HT-29 (cell line): ENCODE measurements at regions not wholly inside any gene's neighbourhood (a gene's known extent, or its start where the extent isn't known, plus 50 kb on each side); places are given as distances from the start of the nearest gene placed in this dataset.

ENCODE experiments used
- DNase-seq: peaks from one replicate; pipeline ENCODE4 v3.0.0-alpha.2; 2015; ENCODE audit warnings: low spot score

DNA sequence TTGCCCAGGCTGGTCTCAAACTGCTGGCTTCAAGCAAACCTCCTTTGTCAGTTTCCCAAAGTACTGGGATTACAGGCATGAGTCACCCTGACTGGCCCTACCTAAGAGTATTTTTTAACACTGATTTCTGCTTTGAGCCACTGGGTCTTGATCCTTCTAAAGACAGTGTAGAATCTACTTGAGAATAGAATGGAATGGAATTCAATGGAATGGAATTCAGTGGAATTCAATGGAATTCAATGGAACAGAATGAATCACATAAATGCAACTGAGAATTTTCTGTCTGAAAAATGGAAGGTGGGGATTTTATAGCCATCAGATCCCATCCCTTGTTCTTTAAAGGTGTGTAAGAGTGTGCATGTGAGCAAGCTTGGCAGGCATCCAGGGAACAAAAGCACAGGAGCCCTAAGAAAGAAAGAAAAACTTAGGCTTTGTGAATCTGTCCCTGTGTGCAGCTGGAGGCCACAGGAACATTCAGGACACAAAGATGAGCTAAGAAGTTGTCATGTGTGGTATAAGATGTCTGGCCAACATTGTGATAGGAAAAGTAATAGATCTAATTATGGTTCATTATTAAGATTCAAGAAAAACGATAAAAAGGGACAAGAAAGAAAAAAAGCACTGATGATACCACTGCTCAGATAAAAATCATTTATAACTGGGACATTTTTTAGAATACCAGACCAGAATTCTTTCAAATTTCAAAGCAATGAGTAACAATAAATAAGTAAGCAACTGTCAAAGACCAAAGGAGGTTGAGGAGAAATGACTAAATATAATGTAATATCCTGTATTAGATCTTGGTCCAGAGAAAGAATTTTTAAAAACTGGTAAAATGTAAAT, 681.0 kb upstream of the GJE1 start:
- no peak for DNase-seq

DNA sequence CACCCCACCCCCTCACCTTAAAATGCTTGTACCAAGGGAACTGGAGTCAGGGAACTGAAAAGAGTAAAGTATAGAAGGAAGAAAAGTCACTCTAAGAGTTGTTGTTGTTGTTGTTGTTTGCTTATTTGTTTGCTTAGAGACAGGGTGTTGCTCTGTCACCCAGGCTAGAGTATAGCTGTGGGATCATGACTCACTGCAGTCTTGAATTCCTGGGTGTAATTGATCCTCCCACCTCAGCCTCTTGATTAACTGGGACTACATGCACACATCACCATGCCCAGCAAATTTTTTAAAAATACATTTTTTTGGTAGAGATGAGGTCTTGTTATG, 681.6 kb upstream of the GJE1 start:
- DNase-seq = no peak

DNA sequence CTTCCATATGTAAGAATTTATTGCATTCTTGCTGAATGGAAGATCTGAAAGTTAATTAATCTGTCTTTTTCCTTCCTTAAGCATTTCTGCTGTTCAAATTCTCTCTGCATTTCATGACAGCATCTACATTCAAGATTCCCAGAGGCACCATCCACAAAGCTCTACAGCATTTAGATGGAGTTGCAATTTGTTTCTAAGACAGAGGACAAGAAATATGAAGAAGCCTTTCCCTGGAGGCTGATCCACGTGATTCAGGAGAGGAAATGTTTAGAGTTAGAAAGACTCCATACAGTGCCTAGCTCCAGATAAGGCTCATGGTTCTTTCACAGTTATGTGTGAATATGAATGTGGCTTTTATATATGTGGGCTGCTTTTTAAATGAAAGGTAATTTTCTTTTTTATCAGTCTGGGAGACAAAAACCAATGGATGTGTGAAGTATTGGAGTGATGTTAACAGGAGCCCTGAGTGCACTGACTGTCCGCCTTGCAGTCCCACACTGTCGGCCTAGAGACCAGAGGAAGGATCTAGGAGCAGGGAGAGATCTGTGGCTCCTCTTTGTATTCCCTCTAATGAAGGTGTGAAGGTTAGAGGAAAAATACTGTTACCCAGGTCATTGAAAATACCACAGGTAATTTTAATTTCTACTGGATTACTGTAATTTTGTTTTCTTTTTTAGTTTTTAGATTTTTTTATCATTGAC, 686.6 kb upstream of the GJE1 start:
- no peak for DNase-seq

DNA sequence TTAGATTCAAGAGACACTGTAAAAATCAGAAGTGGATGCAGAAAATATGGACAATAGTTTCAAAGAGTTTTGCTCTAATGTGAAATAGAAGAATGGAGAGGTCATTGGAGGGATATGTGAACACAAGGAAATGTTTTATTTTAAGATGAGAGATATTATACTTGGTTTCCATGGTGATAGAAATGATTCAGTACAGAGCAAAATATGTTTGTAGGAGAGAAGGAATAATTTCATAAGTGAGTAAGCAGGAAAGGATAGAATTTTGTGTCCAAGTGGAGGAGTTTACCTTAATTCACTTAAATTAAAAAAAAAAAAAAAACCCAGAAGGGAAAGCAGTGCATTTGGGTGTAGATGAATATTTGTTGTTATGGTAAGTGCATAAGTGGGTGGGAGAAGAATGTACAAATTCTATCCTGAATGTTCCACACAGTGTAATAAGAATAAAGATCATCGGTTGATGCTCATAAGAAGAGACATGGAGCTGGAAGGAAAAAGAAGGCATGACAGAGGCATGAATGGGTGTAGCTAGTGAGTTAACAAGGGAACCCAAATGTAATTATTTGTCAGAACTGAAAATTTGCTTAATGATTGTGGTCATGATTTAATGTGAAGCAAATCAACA, 688.9 kb upstream of the GJE1 start:
- DNase-seq = no peak

DNA sequence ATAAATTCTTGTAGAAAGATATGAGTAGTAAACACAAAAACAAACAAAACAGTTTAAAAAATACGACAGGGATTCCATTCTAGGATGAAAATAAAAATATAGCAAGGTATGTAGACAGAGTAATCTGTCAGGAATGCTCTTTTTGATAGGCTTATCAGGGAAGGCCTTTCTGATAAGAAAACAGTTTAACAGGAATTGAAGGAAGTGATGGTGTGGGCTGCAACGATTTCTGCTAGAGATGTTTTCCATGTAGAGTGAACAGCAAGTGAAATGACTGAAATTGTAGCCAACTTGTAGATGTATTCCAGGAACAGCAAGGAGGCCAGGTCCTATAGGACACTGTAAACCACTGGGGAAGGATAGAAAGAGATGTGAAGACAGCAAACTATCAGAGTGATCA, 689.7 kb upstream of the GJE1 start:
- DNase-seq = no peak

DNA sequence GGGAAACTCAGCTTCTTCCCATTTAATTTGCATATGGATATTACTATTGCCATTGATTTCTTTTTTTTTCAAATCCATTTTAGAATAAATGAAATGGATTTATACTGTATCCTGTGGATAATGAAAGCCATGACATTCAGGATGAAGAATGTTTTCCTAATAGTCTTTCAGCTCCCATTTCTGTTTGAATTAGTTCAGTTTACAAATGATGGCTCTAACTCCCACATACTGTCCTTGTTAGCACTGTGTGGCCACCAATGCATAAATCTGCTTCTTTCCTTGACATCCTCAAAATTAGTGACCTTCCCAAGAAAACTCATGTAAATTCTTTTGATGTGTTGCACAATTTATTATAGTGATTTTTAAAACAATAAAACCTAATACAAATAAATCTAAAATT, 693.2 kb upstream of the GJE1 start:
- DNase-seq = no peak

DNA sequence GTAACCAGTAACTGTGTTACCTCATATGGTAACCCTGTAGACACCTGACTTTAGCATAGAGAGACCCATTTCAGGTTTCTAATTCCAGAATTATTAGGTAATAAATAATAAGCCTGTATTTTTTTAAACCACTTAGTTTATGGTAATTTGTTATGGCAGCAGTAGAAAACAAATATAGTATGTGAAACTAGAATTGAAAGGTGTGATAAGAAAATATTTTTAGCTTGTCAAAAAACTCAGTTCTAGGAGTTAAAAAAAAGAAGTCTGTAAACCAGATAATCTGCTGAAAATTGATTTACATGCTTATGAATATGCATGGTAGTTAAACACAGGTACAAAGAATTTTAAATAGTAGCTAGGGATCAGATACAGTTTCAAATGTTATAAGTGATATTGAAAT, 695.0 kb upstream of the GJE1 start:
- DNase-seq = no peak

DNA sequence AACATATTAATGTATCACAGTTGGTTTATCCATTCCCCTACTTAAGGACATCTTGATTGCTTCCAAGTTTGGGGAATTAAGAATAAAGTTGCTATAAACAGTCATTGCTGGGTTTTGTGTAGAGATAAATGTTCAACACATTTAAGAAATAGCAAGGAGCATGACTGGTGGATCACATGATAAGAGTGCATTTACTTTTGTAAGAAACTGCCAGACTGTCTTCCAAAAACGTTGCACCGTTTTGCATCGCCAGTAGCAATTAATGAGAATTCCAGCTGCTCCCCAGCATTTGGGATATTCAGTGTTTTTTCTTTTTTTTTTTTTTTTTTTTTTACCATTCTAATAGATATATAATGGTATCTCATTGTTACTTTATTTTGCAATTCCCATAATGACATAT, 695.7 kb upstream of the GJE1 start:
- no peak for DNase-seq

DNA sequence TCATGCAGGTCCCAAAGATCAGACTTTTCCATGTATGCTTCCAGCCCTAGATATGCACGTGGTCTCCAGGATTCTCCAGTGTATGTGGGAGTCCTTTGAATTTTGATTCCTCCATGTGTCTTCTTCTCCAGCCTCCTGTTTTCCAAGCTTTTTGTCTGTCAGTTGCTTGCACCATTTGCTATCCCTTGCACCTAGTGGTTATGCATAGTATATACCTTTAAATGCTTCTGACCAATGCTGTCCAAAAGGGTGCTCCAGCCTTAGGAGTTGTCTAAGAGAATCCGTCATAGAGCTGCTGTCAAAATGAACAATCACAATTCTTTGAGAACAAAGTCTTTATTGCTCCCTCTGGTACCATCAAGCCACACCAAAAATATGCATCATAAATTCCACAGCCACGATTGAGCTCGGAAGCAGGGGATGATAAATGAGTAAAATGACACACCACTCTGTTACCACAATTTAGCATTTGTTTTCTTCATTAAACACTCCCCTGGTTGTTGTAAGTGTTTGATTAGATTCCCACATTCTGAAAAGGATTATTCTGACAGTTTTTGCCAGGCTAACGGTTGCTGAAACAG, 706.2 kb upstream of the GJE1 start:
- no peak for DNase-seq

DNA sequence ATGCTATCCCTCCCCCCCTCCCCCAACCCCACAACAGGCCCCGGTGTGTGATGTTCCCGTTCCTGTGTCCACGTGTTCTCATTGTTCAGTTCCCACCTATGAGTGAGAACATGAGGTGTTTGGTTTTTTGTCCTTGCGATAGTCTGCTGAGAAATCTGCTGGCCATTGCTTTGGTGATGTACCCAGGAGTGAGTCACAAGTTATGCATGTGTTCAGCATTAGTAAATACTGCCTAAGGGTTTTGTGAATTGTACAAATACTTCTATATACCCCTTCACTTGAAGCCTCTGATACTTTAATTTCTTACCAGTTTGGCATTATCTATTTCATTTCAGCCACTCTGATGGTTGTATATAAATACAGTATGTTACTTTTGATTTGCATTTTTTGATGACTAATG, 711.3 kb upstream of the GJE1 start:
- DNase-seq = no peak

DNA sequence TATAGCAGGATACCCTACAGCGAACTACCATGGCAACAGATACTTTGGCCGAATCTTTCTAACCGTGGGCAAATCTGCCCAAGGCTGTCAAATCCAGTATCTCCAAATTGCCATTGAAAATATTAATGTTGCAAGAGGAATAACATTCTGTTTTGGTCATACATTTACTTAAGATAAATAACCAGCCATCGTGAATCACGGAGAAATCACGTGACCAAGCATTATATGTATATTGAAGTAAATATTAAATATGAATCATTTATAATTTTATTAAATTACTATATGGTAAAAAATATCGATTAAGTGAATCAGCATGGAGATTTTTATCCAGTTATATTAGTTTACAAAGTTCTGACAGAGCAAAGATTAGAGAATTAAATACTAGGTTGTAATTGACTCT, 714.6 kb upstream of the GJE1 start:
- DNase-seq = no peak

DNA sequence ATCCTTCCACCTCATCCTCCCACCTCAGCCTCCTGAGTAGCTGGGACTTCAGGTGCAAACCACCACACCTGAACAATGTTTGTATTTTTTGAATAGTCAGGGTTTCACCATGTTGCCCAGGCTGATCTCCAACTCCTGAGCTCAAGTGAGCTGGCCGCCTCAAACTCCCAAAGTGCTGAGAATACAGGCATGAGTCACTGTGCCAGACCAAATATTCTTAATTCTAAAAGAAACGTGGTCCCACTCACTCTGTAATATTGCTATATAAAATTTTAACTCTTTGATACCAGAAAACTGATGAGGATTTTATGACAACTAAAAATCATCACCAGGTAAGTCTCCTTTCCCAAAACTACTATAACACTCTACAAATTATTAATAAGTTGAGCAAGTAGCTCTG, 716.8 kb upstream of the GJE1 start:
- DNase-seq = no peak

DNA sequence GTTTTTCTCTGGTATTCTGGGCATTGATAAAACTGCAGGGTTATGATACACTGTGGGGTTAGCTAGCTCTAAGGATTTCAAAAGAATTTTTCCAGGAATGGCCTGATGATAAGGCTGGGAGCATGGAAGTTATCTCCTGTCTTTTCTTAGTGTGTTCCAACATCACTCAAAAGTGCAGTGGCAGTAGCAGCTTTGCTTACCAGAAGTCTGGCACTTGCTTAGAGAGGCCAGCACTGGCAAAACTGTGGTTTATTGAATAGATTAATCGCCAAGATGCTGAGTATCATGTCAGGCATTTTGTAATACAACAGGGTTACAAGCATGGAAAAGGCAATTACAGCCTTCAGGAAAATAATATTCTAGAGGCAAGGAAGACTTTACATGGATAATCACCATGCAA, 719.5 kb upstream of the GJE1 start:
- no peak for DNase-seq

DNA sequence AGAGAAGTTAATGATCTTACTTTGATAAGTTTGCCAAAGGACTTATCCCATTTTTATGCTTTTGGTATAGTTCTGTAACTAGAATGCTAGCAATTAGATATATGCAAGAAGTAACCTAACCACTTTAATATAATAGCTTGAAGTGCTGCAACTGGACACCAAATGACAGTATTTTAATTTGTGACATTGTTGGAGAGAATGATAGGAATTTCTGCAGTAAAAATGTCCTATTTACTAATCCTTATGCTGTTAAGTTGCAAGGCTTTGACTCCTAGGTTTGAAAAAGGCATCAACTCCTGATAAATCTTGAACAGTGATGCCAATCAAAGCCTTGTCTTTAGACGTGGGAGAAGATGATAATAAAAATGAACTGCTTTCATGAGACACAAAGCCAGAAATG, 726.0 kb upstream of the GJE1 start:
- no peak for DNase-seq

DNA sequence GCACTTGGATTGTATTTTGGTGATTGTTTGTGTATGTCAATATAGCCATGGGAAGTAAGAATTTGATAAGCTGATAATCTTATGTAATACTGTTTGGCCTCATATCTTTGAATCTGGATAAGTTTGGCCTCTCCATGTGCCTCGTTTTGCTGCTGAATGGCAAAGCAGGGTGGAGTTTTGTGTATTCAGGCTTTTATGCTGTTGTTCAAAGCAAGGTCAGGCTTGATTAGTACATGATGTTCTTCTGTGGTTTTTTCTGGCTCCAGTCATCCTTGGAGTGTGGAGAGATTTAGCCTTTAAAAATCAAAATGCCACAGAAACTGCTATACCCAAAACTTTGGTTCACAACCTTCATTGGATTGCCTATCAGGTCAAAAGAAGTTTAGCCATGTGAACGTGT, 728.9 kb upstream of the GJE1 start:
- peak; percentile 52 for DNase-seq

DNA sequence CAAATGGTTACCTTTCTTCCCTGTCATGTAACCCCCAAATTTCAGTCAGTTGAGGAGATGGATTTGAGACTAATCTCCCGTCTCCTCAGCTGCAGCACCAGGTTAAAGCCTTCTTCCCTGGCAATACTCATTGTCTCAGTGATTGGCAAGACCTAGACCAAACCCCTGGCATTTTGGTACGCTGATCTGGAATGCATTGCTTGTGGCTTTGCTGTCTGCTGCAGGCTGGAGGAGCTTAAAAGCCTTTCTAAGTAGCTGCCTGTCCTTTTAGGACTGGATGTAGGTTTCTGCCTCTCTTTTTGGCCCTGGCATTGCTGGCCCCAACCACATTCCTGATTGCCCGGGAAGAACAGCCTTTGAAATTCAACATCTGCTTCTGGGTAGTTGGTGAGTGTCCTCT, 729.6 kb upstream of the GJE1 start:
- no peak for DNase-seq

DNA sequence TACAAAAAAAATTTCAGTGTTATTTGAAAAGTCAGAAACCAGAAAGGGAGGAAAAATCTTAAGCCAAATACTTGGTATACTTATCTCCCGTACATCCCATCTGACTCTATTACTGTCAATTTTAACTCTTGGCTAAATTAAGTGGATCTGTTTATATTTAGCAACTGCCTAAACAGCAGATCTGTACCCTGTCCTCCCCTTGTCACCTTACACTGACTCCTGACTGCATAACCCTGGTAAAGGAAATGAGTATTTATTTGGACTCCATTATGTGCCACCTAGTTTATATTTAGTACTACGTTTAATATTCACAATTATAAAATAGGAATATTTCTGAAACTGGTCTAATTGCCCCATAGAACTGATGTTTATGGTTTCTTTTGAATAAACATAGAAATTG, 730.2 kb upstream of the GJE1 start:
- no peak for DNase-seq

DNA sequence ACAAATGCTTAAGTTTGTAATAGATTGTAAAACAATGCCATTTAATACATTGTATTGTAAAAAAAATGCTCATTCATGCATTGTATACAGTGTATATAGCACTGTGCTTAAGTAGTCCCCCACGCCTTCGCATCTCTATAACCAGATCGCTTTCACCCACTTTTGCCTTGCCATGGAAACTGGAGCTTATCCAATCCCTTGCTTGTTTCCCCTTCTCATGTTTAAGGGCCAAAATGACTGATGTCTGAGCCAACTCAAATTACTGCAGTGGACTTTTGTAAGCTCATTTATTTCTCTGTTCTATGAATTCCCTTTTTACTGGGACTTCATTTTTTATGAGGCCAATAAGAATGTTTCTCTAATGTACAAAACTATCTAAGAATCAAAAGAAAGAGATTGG, 730.9 kb upstream of the GJE1 start:
- no peak for DNase-seq

DNA sequence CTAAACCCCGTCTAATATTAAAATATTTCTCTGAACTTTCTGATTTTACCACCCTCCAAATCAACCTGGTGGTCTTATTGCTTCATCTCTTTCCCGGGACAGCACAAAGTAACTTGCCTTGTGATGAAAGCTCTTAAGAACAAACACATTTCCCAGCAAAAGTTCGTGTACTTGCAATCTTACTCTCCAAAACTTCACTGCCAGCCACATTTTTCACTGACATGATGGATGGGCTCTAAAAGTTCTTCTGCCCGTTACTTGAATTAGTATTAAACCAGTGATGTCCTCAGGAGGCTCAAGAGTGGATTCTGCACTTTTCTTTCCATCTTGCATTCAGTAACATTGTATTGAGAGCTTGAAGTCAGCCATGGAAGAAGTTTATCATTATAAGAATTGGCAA, 731.6 kb upstream of the GJE1 start:
- DNase-seq = no peak

DNA sequence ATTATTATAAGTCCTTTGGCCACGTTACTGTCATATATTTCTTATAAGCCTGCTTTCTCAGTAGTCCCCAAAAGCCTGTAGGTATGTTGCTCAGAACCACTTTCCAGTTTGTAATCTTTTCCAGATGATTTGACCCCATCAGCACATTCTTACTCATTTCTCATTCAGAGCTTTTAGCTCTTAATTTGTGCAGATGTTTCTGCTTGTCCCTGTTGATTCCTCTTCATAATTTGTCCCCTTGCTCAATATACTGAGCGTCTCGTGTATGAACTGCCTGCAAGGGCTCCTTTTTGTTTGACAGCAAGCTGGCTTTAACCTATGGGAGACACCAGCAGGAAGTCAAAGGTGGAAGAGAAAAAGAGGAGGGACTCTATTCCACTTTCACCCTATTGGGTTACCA, 733.8 kb upstream of the GJE1 start:
- DNase-seq = no peak

DNA sequence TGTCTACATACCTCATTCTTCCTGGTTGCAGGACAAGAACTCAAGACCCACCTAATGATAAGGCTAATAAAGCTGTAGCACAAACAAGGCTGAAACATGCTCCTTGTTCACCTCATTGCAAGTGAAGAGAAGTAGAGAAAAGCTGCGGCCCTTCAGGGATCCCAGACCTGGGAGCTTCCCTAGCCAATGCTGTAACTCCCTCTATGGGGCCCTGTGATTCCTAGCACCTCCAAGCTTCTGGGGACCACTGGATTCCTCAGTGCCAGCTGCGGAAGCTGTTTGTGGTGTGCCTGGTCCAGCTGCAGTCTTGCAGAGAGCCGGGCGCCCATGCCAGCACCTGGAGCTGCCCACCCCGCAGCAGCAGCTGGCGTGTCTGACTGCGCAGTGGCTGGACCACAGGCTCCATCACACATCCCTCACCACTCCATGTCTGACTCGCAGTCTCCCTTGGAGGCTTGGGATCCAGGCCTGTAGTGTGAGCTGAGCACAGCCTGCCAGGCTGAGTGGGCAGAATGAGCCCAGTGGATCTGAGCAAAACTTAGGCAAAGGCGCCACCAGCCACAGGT, 737.2 kb upstream of the GJE1 start:
- no peak for DNase-seq

DNA sequence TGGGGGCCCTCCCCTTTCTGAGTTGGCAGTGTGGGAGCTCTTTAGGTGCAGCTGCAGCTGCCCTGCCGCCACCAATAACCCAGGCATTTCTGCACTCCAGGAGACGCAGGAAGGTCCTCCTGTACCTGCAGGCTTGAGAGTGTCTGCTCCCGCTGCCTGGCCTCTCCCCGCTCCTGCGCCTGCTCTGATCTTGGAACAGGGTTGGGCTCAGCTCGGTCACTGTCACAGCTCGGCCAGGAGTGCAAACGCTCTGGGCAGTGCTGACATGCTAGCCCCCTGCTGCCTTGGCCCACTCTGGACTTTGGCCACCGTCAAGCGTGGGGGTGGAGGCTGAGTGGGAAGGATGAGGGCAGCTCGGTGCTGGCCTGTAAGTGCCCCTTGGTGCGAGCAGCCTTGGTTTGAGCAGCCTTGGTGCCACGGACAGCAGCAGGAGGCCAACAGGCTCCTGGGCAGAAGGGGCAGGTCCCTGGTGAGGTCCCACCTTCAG, 738.1 kb upstream of the GJE1 start:
- no peak for DNase-seq
